ENCODE measurements at regions not wholly inside any gene's neighbourhood (a gene's known extent, or its start where the extent isn't known, plus 50 kb on each side); places are given as distances from the start of the nearest gene placed in this dataset.

DNA sequence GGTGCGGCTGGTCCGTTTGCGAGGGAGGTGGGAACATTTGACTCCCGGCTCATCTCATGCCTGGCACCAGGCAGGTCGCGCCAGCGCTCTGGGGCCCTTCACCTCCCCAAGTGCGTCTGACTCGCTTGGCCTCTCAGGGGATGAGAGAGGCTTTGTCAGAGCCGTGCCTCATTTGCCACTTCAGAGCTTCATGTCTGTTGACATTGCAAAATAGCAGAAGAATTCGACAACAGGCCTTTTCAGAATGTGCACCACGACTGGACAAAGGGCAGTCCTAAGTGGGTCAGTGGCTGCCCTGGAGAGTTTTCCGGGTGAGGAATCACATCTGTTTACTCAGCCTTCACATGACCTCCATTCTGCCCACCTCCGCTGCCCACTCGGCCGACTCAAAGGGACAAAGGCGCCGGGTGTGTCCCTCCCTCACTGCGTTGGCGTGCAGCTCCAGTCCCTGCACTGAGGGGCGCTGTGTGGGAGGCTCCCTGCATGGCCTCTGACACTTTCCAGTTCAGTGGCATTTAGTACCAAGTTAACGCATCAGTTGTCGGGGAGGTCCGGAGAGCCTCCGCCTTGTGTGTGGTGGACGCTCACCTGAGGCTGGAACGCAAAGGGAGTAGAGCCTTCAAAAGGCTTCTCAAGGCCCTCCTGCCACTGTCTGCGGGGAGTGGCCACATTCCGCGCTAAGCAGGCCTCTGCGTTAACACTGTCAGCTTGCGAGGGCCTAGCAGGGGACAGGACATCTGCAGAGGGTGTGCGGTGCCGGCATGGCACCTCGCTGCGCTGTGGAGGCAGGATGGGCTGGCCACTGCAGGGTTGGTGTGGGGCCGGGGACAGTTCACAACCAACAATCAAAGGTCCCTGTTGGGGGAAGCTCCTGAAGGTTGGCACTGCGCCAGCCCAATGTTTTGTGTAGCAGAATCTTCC is 171.5 kb downstream of the NXNL2 start:
- H4K20me1 ChIP-seq (replicated peaks; ENCODE audit: control insufficient read depth, extremely low read depth, insufficient read depth, low read length), result no peaks in the 10 kb centered on the region
- no peaks in the 10 kb centered on the region for H3K9me1 ChIP-seq (replicated peaks; ENCODE audit: control insufficient read depth, extremely low read depth, insufficient read depth, low read length)
- FAIRE-seq (no peak), DNase-seq (ENCODE audit: low read depth, low spot score) (no peak)
- H3K27me3 ChIP-seq (ENCODE audit: control insufficient read depth in 2 of 2, insufficient read depth in 2 of 2, low read length in 2 of 2), result no peaks in the 10 kb centered on the region
- dilution Hi-C loops (cut with MboI; ENCODE audit: extremely low pct_ligation_motif_present, low sequenced_read_pairs) (no loop called here), intact Hi-C loops (cut with micrococcal nuclease) (no loop called here)
- no peak overlapping the region for H2AFZ ChIP-seq (ENCODE audit: low read depth, low read length)
- ChIA-PET POLR2A (no interaction called here), CTCF (no interaction called here)
- no peaks in the 10 kb centered on the region for H3K4me1 ChIP-seq (ENCODE audit: control insufficient read depth, extremely low read depth, insufficient read depth, low read length)
- H3K79me2 ChIP-seq (ENCODE audit: control insufficient read depth, insufficient read depth, low read length), result no peaks in the 10 kb centered on the region
- H3K4me2 ChIP-seq (ENCODE audit: insufficient read depth, low read length), result no peak overlapping the region
- no peaks in the 10 kb centered on the region for H3K9me3 ChIP-seq (replicated peaks; ENCODE audit: control insufficient read depth, insufficient read depth, low read length)
- no peaks in the 10 kb centered on the region for H3K36me3 ChIP-seq (ENCODE audit: control insufficient read depth in 2 of 2, extremely low read depth in 1 of 2, insufficient read depth in 2 of 2, low read length in 2 of 2)
- H3K4me3 ChIP-seq (replicated peaks in 1 of 3; ENCODE audit: insufficient read depth in 1 of 3, low read depth in 1 of 3, low read length in 3 of 3), result no peak overlapping the region
- no peak overlapping the region for H3K27ac ChIP-seq (ENCODE audit: insufficient read depth, low read depth, low read length)
- no TSS peak for BruUV-seq (replicated peaks)
- TF ChIP-seq, protein P1, sequence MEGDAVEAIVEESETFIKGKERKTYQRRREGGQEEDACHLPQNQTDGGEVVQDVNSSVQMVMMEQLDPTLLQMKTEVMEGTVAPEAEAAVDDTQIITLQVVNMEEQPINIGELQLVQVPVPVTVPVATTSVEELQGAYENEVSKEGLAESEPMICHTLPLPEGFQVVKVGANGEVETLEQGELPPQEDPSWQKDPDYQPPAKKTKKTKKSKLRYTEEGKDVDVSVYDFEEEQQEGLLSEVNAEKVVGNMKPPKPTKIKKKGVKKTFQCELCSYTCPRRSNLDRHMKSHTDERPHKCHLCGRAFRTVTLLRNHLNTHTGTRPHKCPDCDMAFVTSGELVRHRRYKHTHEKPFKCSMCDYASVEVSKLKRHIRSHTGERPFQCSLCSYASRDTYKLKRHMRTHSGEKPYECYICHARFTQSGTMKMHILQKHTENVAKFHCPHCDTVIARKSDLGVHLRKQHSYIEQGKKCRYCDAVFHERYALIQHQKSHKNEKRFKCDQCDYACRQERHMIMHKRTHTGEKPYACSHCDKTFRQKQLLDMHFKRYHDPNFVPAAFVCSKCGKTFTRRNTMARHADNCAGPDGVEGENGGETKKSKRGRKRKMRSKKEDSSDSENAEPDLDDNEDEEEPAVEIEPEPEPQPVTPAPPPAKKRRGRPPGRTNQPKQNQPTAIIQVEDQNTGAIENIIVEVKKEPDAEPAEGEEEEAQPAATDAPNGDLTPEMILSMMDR (IDR thresholded peaks at IDR 0.05; ENCODE audit: extremely low read depth in 1 of 2, insufficient read depth in 1 of 2, low read depth in 1 of 2, low read length in 2 of 2), result no peak
- TF ChIP-seq JUN (IDR thresholded peaks at IDR 0.05; ENCODE audit: borderline replicate concordance, insufficient read depth, insufficient read length, low read depth), result no peak
- TF ChIP-seq POLR2A (IDR thresholded peaks at IDR 0.05; ENCODE audit: low read depth, low read length), result no peak
- TF ChIP-seq MYC (IDR thresholded peaks at IDR 0.05; ENCODE audit: low read depth, low read length), result no peak
- H3K9ac ChIP-seq (replicated peaks; ENCODE audit: extremely low read depth, insufficient read depth, low read length), result no peak overlapping the region

DNA sequence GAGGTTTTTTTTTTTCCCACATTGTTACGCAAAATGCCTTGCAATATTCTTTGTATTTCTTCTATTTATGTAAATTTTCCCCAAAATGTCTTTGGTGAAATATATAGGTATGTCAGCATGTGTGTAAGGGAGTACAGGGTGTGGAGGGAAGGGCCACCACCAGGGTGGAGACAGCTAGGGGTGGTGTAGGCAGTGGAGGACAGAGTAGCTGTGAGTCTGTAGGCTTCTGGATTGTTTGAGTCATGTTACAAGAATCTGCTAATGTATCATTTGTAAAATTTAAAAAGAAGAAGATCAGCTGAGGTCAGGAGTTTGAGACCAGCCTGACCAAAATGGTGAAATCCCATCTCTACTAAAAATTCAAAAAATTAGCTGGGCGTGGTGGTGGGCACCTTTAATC is 175.5 kb downstream of the NXNL2 start:
- Histone ChIP-seq H3K36me3 (ENCODE audit: control insufficient read depth in 2 of 2, extremely low read depth in 1 of 2, insufficient read depth in 2 of 2, low read length in 2 of 2) (no peaks in the 10 kb centered on the region), H3K9me1 (replicated peaks; ENCODE audit: control insufficient read depth, extremely low read depth, insufficient read depth, low read length) (no peaks in the 10 kb centered on the region), H3K79me2 (ENCODE audit: control insufficient read depth, insufficient read depth, low read length) (no peaks in the 10 kb centered on the region), H3K4me3 (replicated peaks in 1 of 3; ENCODE audit: insufficient read depth in 1 of 3, low read depth in 1 of 3, low read length in 3 of 3) (no peak overlapping the region), H3K9me3 (replicated peaks; ENCODE audit: control insufficient read depth, insufficient read depth, low read length) (no peaks in the 10 kb centered on the region), H3K27ac (ENCODE audit: insufficient read depth, low read depth, low read length) (no peak overlapping the region), H4K20me1 (replicated peaks; ENCODE audit: control insufficient read depth, extremely low read depth, insufficient read depth, low read length) (no peaks in the 10 kb centered on the region), H3K27me3 (ENCODE audit: control insufficient read depth in 2 of 2, insufficient read depth in 2 of 2, low read length in 2 of 2) (no peaks in the 10 kb centered on the region), H2AFZ (ENCODE audit: low read depth, low read length) (no peak overlapping the region), H3K4me1 (ENCODE audit: control insufficient read depth, extremely low read depth, insufficient read depth, low read length) (no peaks in the 10 kb centered on the region), H3K9ac (replicated peaks; ENCODE audit: extremely low read depth, insufficient read depth, low read length) (no peak overlapping the region), H3K4me2 (ENCODE audit: insufficient read depth, low read length) (no peak overlapping the region)
- intact Hi-C loops (cut with micrococcal nuclease) (no loop called here), dilution Hi-C loops (cut with MboI; ENCODE audit: extremely low pct_ligation_motif_present, low sequenced_read_pairs) (no loop called here)
- BruUV-seq (replicated peaks), result no TSS peak
- FAIRE-seq, result no peak
- TF ChIP-seq, protein P2, sequence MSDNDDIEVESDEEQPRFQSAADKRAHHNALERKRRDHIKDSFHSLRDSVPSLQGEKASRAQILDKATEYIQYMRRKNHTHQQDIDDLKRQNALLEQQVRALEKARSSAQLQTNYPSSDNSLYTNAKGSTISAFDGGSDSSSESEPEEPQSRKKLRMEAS (IDR thresholded peaks at IDR 0.05; ENCODE audit: insufficient read depth, insufficient read length), result no peak
- TF ChIP-seq POLR2A (IDR thresholded peaks at IDR 0.05; ENCODE audit: low read depth, low read length) (no peak), FOS (IDR thresholded peaks at IDR 0.05; ENCODE audit: borderline replicate concordance, insufficient read depth, low read length) (no peak), JUN (IDR thresholded peaks at IDR 0.05; ENCODE audit: borderline replicate concordance, insufficient read depth, insufficient read length, low read depth) (no peak), EZH2 (IDR thresholded peaks at IDR 0.05; ENCODE audit: borderline replicate concordance, low read depth, low read length, severe bottlenecking) (no peak), MYC (IDR thresholded peaks at IDR 0.05; ENCODE audit: low read depth, low read length) (no peak), GATA2 (IDR thresholded peaks at IDR 0.05; ENCODE audit: insufficient read depth, insufficient read length, low read depth, low read length) (no peak), POLR2AphosphoS5 (IDR thresholded peaks at IDR 0.05; ENCODE audit: insufficient read depth, low read depth, low read length) (no peak)
- TF ChIP-seq, protein P1 (IDR thresholded peaks at IDR 0.05; ENCODE audit: extremely low read depth in 1 of 2, insufficient read depth in 1 of 2, low read depth in 1 of 2, low read length in 2 of 2), result no peak
- no peak for DNase-seq (ENCODE audit: low read depth, low spot score)
- CTCF ChIA-PET, result no interaction called here
- POLR2A ChIA-PET, result no interaction called here

All from endothelial cell of umbilical vein (primary cell).